ENCODE measurements at regions not wholly inside any gene's neighbourhood (a gene's known extent, or its start where the extent isn't known, plus 50 kb on each side); places are given as distances from the start of the nearest gene placed in this dataset.

DNA sequence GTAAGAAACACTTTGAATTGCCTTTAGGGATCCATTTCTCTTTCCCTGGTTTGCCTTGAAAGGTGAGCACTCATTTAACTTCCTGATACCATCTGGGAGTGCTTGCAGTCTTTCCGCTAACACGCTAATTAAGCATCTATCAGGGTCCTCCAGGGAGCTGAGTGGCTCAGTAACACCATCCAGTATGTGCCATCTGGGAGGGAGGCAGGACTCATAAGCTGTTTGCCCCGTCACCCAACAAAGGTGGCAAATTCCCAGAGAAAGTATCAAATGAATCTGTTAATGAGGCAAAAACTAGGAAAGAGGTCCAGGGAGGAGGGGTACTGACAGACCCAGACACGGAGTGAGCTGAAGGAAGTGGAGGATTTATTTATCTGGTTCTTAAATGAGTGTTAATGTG lies 430.9 kb downstream of the HLX start:
- H3K4me1 Mint-ChIP-seq, result peaks cover 3% of the 10 kb centered on the region
- no peaks in the 10 kb centered on the region for H3K27me3 Mint-ChIP-seq (ENCODE audit: low read depth)
- H3K27ac Mint-ChIP-seq, result no peak overlapping the region
- TF ChIP-seq CTCF (IDR thresholded peaks at IDR 0.05; ENCODE audit: unreplicated experiment in 3 of 3), result no peak
- H3K36me3 Mint-ChIP-seq (ENCODE audit: low read depth), result no peaks in the 10 kb centered on the region
- H3K4me3 Mint-ChIP-seq, result no peak overlapping the region
- peaks cover 2% of the 10 kb centered on the region for H3K9me3 Mint-ChIP-seq

DNA sequence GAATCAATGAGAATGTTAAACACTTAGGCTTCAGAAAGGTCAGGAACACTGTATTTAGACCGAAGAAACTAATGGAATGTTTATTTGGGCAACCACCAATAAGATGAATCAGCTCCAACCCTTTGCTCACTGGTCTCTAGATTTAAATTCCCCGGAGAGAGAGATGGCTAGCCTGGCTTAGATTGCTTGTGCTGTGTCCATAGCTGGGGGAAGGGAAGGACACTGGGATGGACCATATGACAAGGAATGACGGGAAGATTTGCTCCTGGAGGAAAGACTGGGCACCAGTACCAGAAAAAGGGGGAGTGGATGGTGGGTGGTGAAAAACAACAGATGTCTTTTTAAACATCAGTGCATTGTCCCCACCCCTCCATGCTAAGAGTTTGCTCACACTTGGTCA lies 426.6 kb downstream of the DUSP10 start:
- H3K27me3 Mint-ChIP-seq (ENCODE audit: low read depth), result no peaks in the 10 kb centered on the region
- H3K36me3 Mint-ChIP-seq (ENCODE audit: low read depth), result no peaks in the 10 kb centered on the region
- no peak overlapping the region for H3K4me3 Mint-ChIP-seq
- H3K9me3 Mint-ChIP-seq, result peaks cover 2% of the 10 kb centered on the region
- no peak overlapping the region for H3K27ac Mint-ChIP-seq
- no peak for TF ChIP-seq CTCF (IDR thresholded peaks at IDR 0.05; ENCODE audit: unreplicated experiment in 3 of 3)
- peaks cover 7% of the 10 kb centered on the region for H3K4me1 Mint-ChIP-seq

- TF ChIP-seq CTCF (IDR thresholded peaks at IDR 0.05; ENCODE audit: unreplicated experiment in 3 of 3), result no peak
- H3K27ac Mint-ChIP-seq, result no peak overlapping the region
- H3K36me3 Mint-ChIP-seq (ENCODE audit: low read depth), result no peaks in the 10 kb centered on the region
- H3K4me1 Mint-ChIP-seq, result peaks cover 7% of the 10 kb centered on the region
- peaks cover 2% of the 10 kb centered on the region for H3K9me3 Mint-ChIP-seq
- no peaks in the 10 kb centered on the region for H3K27me3 Mint-ChIP-seq (ENCODE audit: low read depth)
- H3K4me3 Mint-ChIP-seq, result no peak overlapping the region
These were observed 425.3 kb downstream of the DUSP10 start for GRCh38 chr1:221316491-221317056.

DNA sequence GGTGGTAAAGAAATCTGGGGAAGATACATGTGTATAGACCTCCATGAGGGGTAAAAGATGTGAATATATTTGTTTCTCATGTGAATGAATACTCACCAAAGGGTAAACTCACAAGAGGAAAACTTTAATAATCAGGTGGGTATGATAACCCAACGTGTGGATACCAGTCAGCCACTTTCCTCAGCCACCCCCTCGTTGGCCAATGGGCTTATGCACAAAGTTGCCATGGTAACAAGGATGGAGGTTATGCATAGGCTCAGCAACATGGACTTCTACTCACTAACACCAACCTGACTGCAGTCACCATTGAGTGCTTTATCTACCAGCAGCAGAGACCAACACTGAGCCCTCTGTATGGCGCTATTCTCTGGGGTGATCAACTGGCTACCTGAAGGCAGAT lies 424.4 kb downstream of the DUSP10 start:
- no peak for TF ChIP-seq CTCF (IDR thresholded peaks at IDR 0.05; ENCODE audit: unreplicated experiment in 3 of 3)
- Mint-ChIP-seq H3K9me3 (peaks cover 2% of the 10 kb centered on the region), H3K27me3 (ENCODE audit: low read depth) (no peaks in the 10 kb centered on the region), H3K4me3 (no peak overlapping the region), H3K36me3 (ENCODE audit: low read depth) (no peaks in the 10 kb centered on the region), H3K4me1 (peaks cover 7% of the 10 kb centered on the region), H3K27ac (no peak overlapping the region)

- H3K36me3 Mint-ChIP-seq (ENCODE audit: low read depth), result no peaks in the 10 kb centered on the region
- H3K4me1 Mint-ChIP-seq, result no peaks in the 10 kb centered on the region
- no peak overlapping the region for H3K27ac Mint-ChIP-seq
- H3K4me3 Mint-ChIP-seq, result no peak overlapping the region
- TF ChIP-seq CTCF (IDR thresholded peaks at IDR 0.05; ENCODE audit: unreplicated experiment in 3 of 3), result no peak
- H3K9me3 Mint-ChIP-seq, result peaks cover 33% of the 10 kb centered on the region
- no peaks in the 10 kb centered on the region for H3K27me3 Mint-ChIP-seq (ENCODE audit: low read depth)
These were observed 413.9 kb downstream of the DUSP10 start for GRCh38 chr1:221327954-221328353.

GRCh38 chr1:221328371-221328770 lies 413.5 kb downstream of the DUSP10 start:
- no peak overlapping the region for H3K27ac Mint-ChIP-seq

More at GRCh38 chr1:221328371-221328770, 413.5 kb downstream of the DUSP10 start:
- Mint-ChIP-seq H3K4me3 (no peak overlapping the region), H3K9me3 (peaks cover 34% of the 10 kb centered on the region), H3K27me3 (ENCODE audit: low read depth) (no peaks in the 10 kb centered on the region), H3K36me3 (ENCODE audit: low read depth) (no peaks in the 10 kb centered on the region), H3K4me1 (no peaks in the 10 kb centered on the region)
- TF ChIP-seq CTCF (IDR thresholded peaks at IDR 0.05; ENCODE audit: unreplicated experiment in 3 of 3), result no peak

Data from nephron (organoid).